Ovary (tissue), 3 donors: ENCODE measurements at regions not wholly inside any gene's neighbourhood (a gene's known extent, or its start where the extent isn't known, plus 50 kb on each side); places are given as distances from the start of the nearest gene placed in this dataset.

ENCODE experiments used
- CTCF ChIP-seq, 3 donors: fragments of 450-650 bp in 2 of 3; fragments of 200-600 bp in 1 of 3; IDR thresholded peaks; one replicate each; pipeline versions ENCODE4 v1.5.1 to v1.8.0; 2016 to 2022; ENCODE audit warnings: antibody characterized with exemption in 3 of 3, mild to moderate bottlenecking in 1 of 3
- EP300 ChIP-seq: sonication (generic); formaldehyde crosslinking; IDR thresholded peaks from one replicate; pipeline ENCODE4 v1.6.1; 2017; ENCODE audit warnings: antibody characterized with exemption
- POLR2A ChIP-seq: fragments of 450-650 bp; IDR thresholded peaks from one replicate; pipeline ENCODE4 v1.6.1; 2017; ENCODE audit warnings: antibody characterized with exemption, mild to moderate bottlenecking, moderate library complexity
- donor health status: DM: no; HTN: no; CAD: no.

GRCh38 chr2:62568983-62569837 lies 63.2 kb upstream of the TMEM17 start:
- TF ChIP-seq CTCF (IDR thresholded peaks at IDR 0.05): no peak
- no peak for TF ChIP-seq POLR2A
- no peak for TF ChIP-seq EP300
